ENCODE measurements at regions not wholly inside any gene's neighbourhood (a gene's known extent, or its start where the extent isn't known, plus 50 kb on each side); places are given as distances from the start of the nearest gene placed in this dataset.

DNA sequence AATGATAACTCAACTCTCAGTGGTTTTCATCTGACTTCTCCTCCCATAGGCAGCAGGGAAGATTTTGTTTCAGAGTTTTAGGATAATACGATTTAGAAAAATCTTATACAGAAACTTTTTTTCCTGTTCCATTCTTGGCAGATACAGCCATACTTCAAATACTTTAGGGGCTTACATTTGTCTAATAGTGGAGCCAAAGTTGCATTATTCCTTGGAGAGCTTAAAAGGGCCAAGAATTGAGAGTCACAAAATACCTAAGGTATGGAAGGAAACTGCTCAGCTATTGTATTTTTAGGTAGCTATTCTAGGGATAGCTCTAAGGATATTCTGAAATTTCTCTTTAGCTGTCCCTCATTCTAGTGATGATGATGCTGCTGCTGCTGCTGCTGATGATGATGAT is 132.9 kb upstream of the PTCHD1 start (continued):
- TF ChIP-seq OTX1 (CRISPR knock-in tag; IDR thresholded peaks at IDR 0.05): no peak

GRCh38 chrX:23202326-23202725 is 132.3 kb upstream of the PTCHD1 start:
- ChIA-PET CTCF (ENCODE audit: low intra/inter-chr PET ratio) (no interaction called here), POLR2A (no interaction called here)
- H3K27me3 ChIP-seq (ENCODE audit: control insufficient read depth in 2 of 2, insufficient read depth in 2 of 2, low read length in 2 of 2): no peaks in the 10 kb centered on the region
- intact Hi-C loops (cut with micrococcal nuclease): no loop called here
- H3K9ac ChIP-seq (ENCODE audit: insufficient read depth in 1 of 2, low read depth in 2 of 2, low read length in 2 of 2): no peak overlapping the region
- 4% methylated on average over 4 of the region's 4 CpGs for WGBS (ENCODE audit: insufficient coverage, low coverage, missing lambda C conversion rate)
- TF ChIP-seq RBBP5 (IDR thresholded peaks at IDR 0.05; ENCODE audit: borderline replicate concordance, insufficient read depth, low read length, poor library complexity, severe bottlenecking): no peak
- no peak for TF ChIP-seq KLF6 (CRISPR knock-in tag; IDR thresholded peaks at IDR 0.05; ENCODE audit: borderline replicate concordance)
- TF ChIP-seq ZNF584 (CRISPR knock-in tag; IDR thresholded peaks at IDR 0.05; ENCODE audit: low read depth): no peak
- TF ChIP-seq KLF10 (CRISPR knock-in tag; IDR thresholded peaks at IDR 0.05): no peak
- TF ChIP-seq BRCA1 (IDR thresholded peaks at IDR 0.05): no peak
- no peak for TF ChIP-seq BRCA1 (CRISPR knock-in tag; IDR thresholded peaks at IDR 0.05)
- H3K27ac ChIP-seq (ENCODE audit: extremely low read depth, low read depth, low read length): no peak overlapping the region
- no peaks in the 10 kb centered on the region for H3K9me1 ChIP-seq (ENCODE audit: control insufficient read depth, insufficient read depth, low read length)
- no TSS peak for BruUV-seq (replicated peaks)
- in situ Hi-C loops (cut with MboI): no loop called here
- no peaks in the 10 kb centered on the region for H3K9me3 ChIP-seq (replicated peaks; ENCODE audit: control insufficient read depth, insufficient read depth, low read depth, low read length)
- DNase-seq (ENCODE audit: extremely low read depth in 1 of 4, low spot score in 3 of 4): no peak
- H3K4me1 ChIP-seq (replicated peaks in 1 of 2; ENCODE audit: control insufficient read depth in 2 of 2, insufficient read depth in 2 of 2, low read length in 2 of 2): no peaks in the 10 kb centered on the region
- H3K4me2 ChIP-seq (ENCODE audit: insufficient read depth, low read length): no peak overlapping the region
- no peak overlapping the region for H3K4me3 ChIP-seq
- no peak overlapping the region for H2AFZ ChIP-seq (ENCODE audit: low read depth, low read length)
- H3K36me3 ChIP-seq (ENCODE audit: control insufficient read depth, insufficient read depth, low read length): no peaks in the 10 kb centered on the region
- FAIRE-seq: no peak
- H3K79me2 ChIP-seq (ENCODE audit: control insufficient read depth, insufficient read depth, low read length): no peaks in the 10 kb centered on the region
- H4K20me1 ChIP-seq (replicated peaks; ENCODE audit: control insufficient read depth, insufficient read depth, low read length): no peaks in the 10 kb centered on the region
- no peak for ATAC-seq
